Body of pancreas (tissue), 4 donors: ENCODE measurements at regions not wholly inside any gene's neighbourhood (a gene's known extent, or its start where the extent isn't known, plus 50 kb on each side); places are given as distances from the start of the nearest gene placed in this dataset.

Source experiments
- ATAC-seq: fragments of 150-250 bp; one replicate; pipeline ENCODE4 v1.9.1; 2016
- DNase-seq, 4 donors: peaks; one replicate each; pipeline ENCODE4 v3.0.0-alpha.2; 2019
- H3K27ac ChIP-seq, 4 donors: fragments of 200-600 bp; sonication (generic); 1 replicate in 3 of 4; 2 replicates in 1 of 4; pipeline versions ENCODE4 v1.5.1 to v1.6.1; 2016 to 2019; ENCODE audit warnings: mild to moderate bottlenecking in 1 of 4, mixed read lengths in 1 of 4, moderate library complexity in 1 of 4
- H3K27me3 ChIP-seq, 2 donors: fragments of 200-600 bp; sonication (generic); one replicate each; pipeline ENCODE4 v1.6.0; 2016; ENCODE audit warnings: mild to moderate bottlenecking in 1 of 2
- H3K36me3 ChIP-seq, 2 donors: fragments of 200-600 bp; sonication (generic); replicated peaks in 1 of 2; 2 replicates each; pipeline ENCODE4 v1.5.1; 2016; ENCODE audit warnings: low read depth in 2 of 2; ENCODE audit not compliant: insufficient read depth in 1 of 2
- H3K4me1 ChIP-seq: fragments of 200-600 bp; sonication (generic); one replicate; pipeline ENCODE4 v1.6.0; 2016
- H3K4me3 ChIP-seq, 2 donors: fragments of 200-600 bp; sonication (generic); 1 replicate in 1 of 2; 2 replicates in 1 of 2; pipeline ENCODE4 v1.5.1; 2016 to 2019
- H3K9me3 ChIP-seq, 3 donors: fragments of 200-600 bp; sonication (generic); 1 replicate in 2 of 3; 2 replicates in 1 of 3; pipeline ENCODE4 v1.5.1; 2016
- CTCF ChIP-seq, 7 experiments: fragments of 450-650 bp in 4 of 7; fragments of 200-600 bp in 3 of 7; sonication (generic) in 3 of 7; IDR thresholded peaks; one replicate each; pipeline ENCODE4 v1.5.1; 2016 to 2019; ENCODE audit warnings: antibody characterized with exemption in 7 of 7
- POLR2A ChIP-seq, 3 donors: fragments of 450-650 bp; IDR thresholded peaks; one replicate each; pipeline ENCODE4 v1.6.1; 2016; ENCODE audit warnings: antibody characterized with exemption in 3 of 3, mild to moderate bottlenecking in 2 of 3
- WGBS, 2 donors: methylation state at CpG; one replicate each; pipeline ENCODE4 v1.1.5; 2017; 5-methylcytosine and 5-hydroxymethylcytosine counted together
- intact Hi-C: fragments of 100-400 bp; cut with DNase I; formaldehyde crosslinking; loops from one replicate; pipeline ENCODE4 v1.15.1; 2023

- ATAC-seq = no peak
- no peaks in the 10 kb centered on the region for H3K4me1 ChIP-seq
- H3K36me3 ChIP-seq = no peaks in the 10 kb centered on the region
- 29 to 30% methylated on average over 3 of the region's 3 CpGs for WGBS, 2 donors
- no peaks in the 10 kb centered on the region for H3K27me3 ChIP-seq
- no peaks in the 10 kb centered on the region for H3K9me3 ChIP-seq
- intact Hi-C loops = no loop called here
- DNase-seq = no peak
- H3K27ac ChIP-seq = no peak overlapping the region
- TF ChIP-seq POLR2A (IDR thresholded peaks at IDR 0.05) (no peak), CTCF (IDR thresholded peaks at IDR 0.05) (no peak)
- H3K4me3 ChIP-seq = no peak overlapping the region
These were observed 623.1 kb downstream of the TECRL start for GRCh38 chr4:63786171-63786570.

GRCh38 chr4:63784822-63785221 lies 624.4 kb downstream of the TECRL start:
- no peak overlapping the region for H3K27ac ChIP-seq
- H3K9me3 ChIP-seq = no peaks in the 10 kb centered on the region
- TF ChIP-seq CTCF (IDR thresholded peaks at IDR 0.05) = no peak
- no peak for TF ChIP-seq POLR2A (IDR thresholded peaks at IDR 0.05)
- H3K36me3 ChIP-seq = no peaks in the 10 kb centered on the region
- H3K4me1 ChIP-seq = no peaks in the 10 kb centered on the region
- H3K27me3 ChIP-seq = no peaks in the 10 kb centered on the region
- intact Hi-C loops = no loop called here
- 0 to 27% methylated on average over 1 of the region's 1 CpG for WGBS, 2 donors
- no peak for DNase-seq
- no peak overlapping the region for H3K4me3 ChIP-seq
- no peak for ATAC-seq

- no peak for TF ChIP-seq POLR2A (IDR thresholded peaks at IDR 0.05)
- TF ChIP-seq CTCF (IDR thresholded peaks at IDR 0.05) = no peak
- no peaks in the 10 kb centered on the region for H3K4me1 ChIP-seq
- intact Hi-C loops = no loop called here
- H3K27ac ChIP-seq = no peak overlapping the region
- H3K4me3 ChIP-seq = no peak overlapping the region
- no peaks in the 10 kb centered on the region for H3K27me3 ChIP-seq
- DNase-seq (no peak), ATAC-seq (no peak)
- 60 to 61% methylated on average over 3 of the region's 3 CpGs for WGBS, 2 donors
- no peaks in the 10 kb centered on the region for H3K36me3 ChIP-seq
- no peaks in the 10 kb centered on the region for H3K9me3 ChIP-seq
These were observed 631.6 kb downstream of the TECRL start for GRCh38 chr4:63777601-63778000.

GRCh38 chr4:63764400-63764799 lies 644.9 kb downstream of the TECRL start:
- Histone ChIP-seq H3K9me3 (no peaks in the 10 kb centered on the region), H3K27me3 (no peaks in the 10 kb centered on the region), H3K36me3 (no peaks in the 10 kb centered on the region), H3K27ac (no peak overlapping the region), H3K4me3 (no peak overlapping the region), H3K4me1 (no peaks in the 10 kb centered on the region)
- 50 to 61% methylated on average over 4 of the region's 4 CpGs for WGBS, 2 donors
- ATAC-seq = no peak
- TF ChIP-seq CTCF (IDR thresholded peaks at IDR 0.05) (no peak), POLR2A (IDR thresholded peaks at IDR 0.05) (no peak)
- intact Hi-C loops = no loop called here
- no peak for DNase-seq

- Histone ChIP-seq H3K27ac (no peak overlapping the region), H3K27me3 (no peaks in the 10 kb centered on the region), H3K36me3 (no peaks in the 10 kb centered on the region), H3K9me3 (no peaks in the 10 kb centered on the region), H3K4me1 (no peaks in the 10 kb centered on the region), H3K4me3 (no peak overlapping the region)
- 21 to 22% methylated on average over 2 of the region's 2 CpGs for WGBS, 2 donors
- DNase-seq = no peak
- ATAC-seq = no peak
- intact Hi-C loops = no loop called here
- TF ChIP-seq CTCF (IDR thresholded peaks at IDR 0.05) (no peak), POLR2A (IDR thresholded peaks at IDR 0.05) (no peak)
These were observed 651.3 kb downstream of the TECRL start for GRCh38 chr4:63757929-63758328.
